ENCODE measurements at regions not wholly inside any gene's neighbourhood (a gene's known extent, or its start where the extent isn't known, plus 50 kb on each side); places are given as distances from the start of the nearest gene placed in this dataset.

DNA sequence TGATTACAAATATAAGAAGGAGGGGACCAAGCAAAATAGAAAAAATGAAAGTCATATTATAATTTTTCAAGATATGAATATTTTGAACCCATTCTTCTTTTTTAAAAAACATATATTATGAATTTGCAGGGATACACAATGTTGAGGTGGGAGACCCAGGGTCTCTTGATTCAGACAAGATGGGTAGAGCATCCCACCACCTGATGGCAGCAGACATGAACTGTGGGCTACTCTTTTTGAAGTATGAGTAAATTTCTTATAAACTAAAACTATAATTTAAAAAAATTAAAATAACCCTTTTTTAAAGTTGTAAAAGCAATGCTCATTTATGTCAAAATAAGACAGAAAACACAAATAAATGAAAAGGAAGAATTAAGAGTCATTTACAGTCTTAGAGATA lies 202.7 kb upstream of the PRICKLE1 start:
- no peak for DNase-seq (ENCODE audit: low read depth)

DNA sequence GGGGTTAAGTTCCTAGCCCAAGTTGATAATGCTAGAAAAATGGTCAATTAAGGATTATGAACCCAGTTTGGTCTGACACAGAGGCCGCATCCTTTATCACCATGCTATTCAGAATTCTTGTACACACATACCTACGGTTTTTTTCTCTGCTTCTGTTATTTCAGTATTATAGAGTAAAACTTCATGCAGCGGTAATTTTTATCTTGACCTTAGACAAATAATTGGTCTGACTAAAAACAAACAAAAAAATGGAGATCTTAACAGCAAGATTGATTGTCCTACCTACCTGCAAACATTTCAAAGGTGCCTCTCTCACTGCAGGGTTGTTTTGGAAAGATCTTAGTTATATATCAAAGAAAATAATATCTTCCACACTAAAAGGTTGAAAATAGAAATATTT lies 201.9 kb upstream of the PRICKLE1 start:
- no peak for DNase-seq (ENCODE audit: low read depth)

DNA sequence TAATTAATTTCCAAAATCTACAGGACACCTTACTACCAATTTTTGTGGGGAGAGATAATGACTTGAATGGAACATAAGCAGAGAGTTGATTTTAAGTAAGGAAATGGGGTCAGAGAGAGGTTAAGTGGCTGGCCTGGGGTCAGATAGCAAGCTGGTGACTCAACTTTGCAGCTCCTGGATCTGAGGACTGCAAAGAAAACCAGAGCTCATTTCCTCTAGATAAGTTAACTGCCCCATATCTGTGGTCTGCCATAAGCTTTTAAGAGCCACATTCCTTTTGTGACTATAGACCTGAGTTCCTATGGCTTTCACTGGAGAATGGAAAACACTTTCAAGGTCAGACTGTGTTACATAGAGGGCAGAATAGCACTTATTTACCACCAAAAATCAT lies 201.2 kb upstream of the PRICKLE1 start:
- DNase-seq (ENCODE audit: low read depth), result peak; percentile 75

DNA sequence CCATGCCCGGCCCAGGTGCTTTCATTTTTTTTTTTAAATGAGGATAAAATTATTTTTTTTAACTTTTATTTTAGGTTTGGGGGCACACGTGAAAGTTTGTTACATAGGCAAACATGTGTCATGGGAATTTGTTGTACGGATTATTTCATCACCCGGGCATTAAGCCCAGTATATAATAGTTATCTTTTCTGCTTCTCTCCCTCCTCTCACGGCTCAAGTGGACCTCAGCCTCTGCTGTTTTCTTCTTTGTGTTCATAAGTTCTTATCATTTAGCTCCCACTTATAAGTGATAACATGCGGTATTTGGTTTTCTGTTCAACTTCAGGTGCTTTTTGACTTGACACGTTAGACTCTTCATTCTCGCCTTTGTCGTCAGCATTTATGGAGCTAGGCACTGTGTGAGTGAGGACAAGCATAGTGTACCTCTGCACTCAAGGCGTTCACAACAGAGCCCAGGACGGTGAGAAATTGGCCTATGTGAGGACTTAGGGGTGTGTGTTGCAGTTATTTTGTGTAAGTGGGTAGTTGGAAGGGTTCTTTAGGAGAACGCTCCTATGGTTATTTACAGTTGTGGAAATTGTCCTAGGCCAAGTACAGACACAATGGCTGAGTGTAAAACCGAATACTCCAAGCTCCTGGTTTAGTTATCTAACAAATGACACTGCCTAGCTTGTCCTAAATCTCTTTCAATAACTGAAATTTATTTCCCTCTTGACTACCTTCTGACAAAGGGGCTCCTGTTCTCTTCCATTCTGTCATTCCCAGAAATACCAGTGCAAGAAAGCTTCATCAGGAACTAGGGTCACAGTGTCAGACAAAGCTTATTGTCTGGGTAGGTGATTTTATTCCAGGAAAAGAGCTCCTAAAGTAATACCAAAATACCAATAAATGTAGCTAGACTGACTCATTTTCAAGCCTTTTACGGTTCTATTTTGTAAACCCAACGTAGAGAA lies 200.5 kb upstream of the PRICKLE1 start:
- DNase-seq (ENCODE audit: low read depth), result no peak

DNA sequence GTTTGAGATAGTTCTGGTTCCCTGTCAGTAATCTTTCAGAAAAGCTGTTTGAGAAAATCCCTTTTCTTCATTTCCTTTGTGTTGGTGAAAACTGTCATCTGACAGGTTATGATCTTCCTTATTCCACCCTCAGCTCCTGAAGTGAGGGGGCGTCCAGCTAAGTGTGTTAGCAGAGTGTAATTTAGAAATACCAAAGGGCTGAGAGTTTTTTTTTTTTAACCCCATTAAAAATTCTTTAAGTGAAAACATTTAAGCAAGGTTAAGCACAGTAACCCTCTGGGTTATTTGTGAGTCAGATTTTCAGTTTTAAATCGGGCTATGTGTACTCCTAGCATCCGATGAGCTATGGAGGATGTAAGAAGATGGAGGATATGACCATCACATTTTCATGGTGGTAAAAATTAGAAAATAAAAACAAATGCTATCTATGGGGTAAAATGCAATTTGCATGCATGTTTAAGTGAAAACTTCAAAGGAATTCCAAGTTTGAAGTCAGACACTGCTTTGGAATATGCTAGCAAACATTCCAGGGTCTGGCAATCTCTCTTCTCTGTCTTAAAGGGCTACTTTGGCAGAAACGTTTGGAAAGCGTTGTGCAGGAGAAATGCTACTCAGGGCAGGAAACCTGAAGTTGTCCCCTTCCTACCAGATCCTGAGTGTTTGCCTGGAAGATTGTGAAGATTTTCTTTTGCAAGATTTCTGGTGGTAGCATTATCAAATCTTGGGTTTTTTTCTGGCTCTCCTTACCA lies 197.0 kb upstream of the PRICKLE1 start:
- DNase-seq (ENCODE audit: low read depth), result no peak

- DNase-seq (ENCODE audit: low read depth), result no peak
Measured at GRCh38 chr12:42785944-42786343, 196.4 kb upstream of the PRICKLE1 start.

GRCh38 chr12:42780671-42781070 lies 191.1 kb upstream of the PRICKLE1 start:
- no peak for DNase-seq (ENCODE audit: low read depth)

- no peak for DNase-seq (ENCODE audit: low read depth)
Measured at GRCh38 chr12:42779186-42779859, 189.8 kb upstream of the PRICKLE1 start.

- DNase-seq (ENCODE audit: low read depth), result no peak
Measured at GRCh38 chr12:42776396-42776795, 186.8 kb upstream of the PRICKLE1 start.

DNA sequence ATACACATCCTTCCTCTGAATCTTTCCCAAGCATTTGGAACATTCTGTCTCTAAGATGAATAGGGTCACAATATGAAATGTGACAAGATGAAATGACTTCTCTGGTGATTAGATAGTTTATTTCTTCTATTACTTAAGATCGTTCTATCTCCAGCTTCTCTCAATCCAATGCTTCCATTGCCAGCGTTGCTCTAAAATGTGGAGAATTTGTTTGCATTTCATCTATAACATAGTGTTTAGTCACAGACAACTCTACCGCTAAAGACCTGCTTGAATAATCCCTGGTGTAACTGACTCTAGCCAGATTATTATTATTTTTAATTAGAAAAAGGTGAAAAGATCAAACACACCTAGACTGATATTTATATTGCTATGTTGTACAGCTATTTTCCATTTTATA lies 184.7 kb upstream of the PRICKLE1 start:
- DNase-seq (ENCODE audit: low read depth), result no peak

DNA sequence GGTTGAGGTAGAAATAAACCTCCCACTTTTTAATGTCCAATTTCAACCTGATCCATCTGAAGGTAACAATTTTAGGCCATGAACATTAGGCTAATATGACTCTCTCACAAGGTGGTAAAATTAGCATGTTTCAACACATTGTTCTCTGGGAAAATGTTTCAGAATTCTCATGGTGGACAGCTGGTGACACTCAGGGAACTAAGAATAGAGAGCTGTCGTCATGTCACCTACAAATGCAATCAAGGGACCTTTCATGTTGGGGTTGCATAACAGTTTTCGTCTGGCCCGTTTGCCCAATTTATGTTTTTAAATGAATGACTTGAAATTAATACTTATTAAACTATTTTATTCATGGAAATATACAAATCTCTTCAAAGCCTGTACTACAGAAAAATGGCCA lies 180.7 kb upstream of the PRICKLE1 start:
- no peak for DNase-seq (ENCODE audit: low read depth)

- DNase-seq (ENCODE audit: low read depth), result no peak
Measured at GRCh38 chr12:42769455-42769854, 179.9 kb upstream of the PRICKLE1 start.

DNA sequence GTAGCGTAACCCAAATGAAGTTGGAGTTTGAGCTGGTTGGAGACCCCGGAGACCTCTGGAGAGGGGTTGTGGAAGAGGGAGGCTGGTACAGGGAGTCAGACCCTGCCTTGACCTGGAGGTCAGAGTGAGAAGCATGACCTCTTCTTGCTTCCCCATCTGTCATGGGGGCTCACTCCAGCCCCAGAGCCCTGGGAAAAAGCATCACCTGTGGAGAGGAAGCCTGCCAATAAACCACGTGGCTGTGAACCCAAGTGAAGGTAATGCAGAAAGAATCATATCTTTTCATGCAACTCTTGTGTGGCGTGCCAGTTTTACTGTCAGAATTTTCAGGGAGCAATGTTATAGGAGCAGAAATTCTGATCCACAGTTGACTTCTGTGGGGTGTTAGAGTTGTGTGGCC lies 178.5 kb upstream of the PRICKLE1 start:
- no peak for DNase-seq (ENCODE audit: low read depth)

GRCh38 chr12:42767326-42767954 lies 177.9 kb upstream of the PRICKLE1 start:
- DNase-seq (ENCODE audit: low read depth), result no peak

DNA sequence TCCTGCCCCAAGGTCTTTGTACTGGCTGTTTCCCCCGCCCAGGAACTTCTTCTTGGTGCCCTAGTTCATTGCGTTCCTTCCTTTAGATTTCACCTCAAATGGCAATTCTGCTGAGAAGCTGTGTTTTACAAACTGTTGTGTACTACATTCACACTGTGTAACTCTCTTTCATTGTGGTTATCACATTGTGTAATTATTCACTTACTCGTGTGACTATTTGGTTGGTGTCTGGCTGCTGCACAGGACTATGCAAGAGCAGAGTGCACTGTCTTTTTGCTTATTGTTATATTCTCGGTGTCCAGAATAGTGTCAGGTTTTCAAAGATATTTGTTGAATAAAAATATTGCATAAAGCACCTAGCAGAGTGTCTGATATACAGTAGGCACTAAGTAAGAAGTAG lies 177.2 kb upstream of the PRICKLE1 start:
- DNase-seq (ENCODE audit: low read depth), result no peak

DNA sequence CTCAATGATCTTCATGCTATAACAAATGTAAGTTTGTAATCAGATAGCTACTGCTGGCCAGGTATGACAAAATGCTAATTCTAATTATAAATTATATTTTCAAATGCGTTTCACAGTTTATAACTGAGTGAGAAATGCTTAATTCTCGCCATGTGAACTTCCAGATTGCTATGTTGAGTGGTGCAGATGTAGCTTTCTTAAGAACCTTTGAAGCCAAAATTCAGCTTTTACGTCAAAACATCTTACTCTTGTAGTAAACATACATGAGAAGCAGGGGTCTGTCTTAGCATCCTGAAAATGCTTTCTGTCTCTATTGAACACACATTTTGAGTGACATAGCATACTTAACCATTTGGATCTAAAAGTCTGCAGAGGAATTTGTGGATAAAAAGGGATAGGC lies 176.5 kb upstream of the PRICKLE1 start:
- DNase-seq (ENCODE audit: low read depth), result no peak

GRCh38 chr12:42763682-42764081 lies 174.1 kb upstream of the PRICKLE1 start:
- DNase-seq (ENCODE audit: low read depth), result no peak

GRCh38 chr12:42762395-42762925 lies 172.9 kb upstream of the PRICKLE1 start:
- no peak for DNase-seq (ENCODE audit: low read depth)

GRCh38 chr12:42761601-42762350 lies 172.2 kb upstream of the PRICKLE1 start:
- peak; percentile 13 for DNase-seq (ENCODE audit: low read depth)

GRCh38 chr12:42761086-42761485 lies 171.5 kb upstream of the PRICKLE1 start:
- DNase-seq (ENCODE audit: low read depth), result no peak

GRCh38 chr12:42760550-42760949 lies 171.0 kb upstream of the PRICKLE1 start:
- DNase-seq (ENCODE audit: low read depth), result no peak
